ENCODE measurements at regions not wholly inside any gene's neighbourhood (a gene's known extent, or its start where the extent isn't known, plus 50 kb on each side); places are given as distances from the start of the nearest gene placed in this dataset.
"Not testable (repeated sequence)": the region's sequence is repeated elsewhere in the genome, so short reads cannot be mapped to it uniquely, and the experiment has no call there.

GRCh38 chr10:32140403-32140802 is 84.2 kb upstream of the KIF5B start:
- no peak for DNase-seq

GRCh38 chr10:32139223-32140073 is 83.2 kb upstream of the KIF5B start:
- DNase-seq = no peak

GRCh38 chr10:32136927-32137326 is 80.7 kb upstream of the KIF5B start:
- not testable (repeated sequence) for DNase-seq

- DNase-seq = not testable (repeated sequence)
These were observed 79.6 kb upstream of the KIF5B start for GRCh38 chr10:32135796-32136195.

- no peak for DNase-seq
These were observed 76.2 kb upstream of the KIF5B start for GRCh38 chr10:32132357-32132946.

- DNase-seq = no peak
These were observed 75.2 kb upstream of the KIF5B start for GRCh38 chr10:32131388-32131787.

GRCh38 chr10:32130788-32131187 is 74.6 kb upstream of the KIF5B start:
- no peak for DNase-seq

- DNase-seq = no peak
These were observed 68.8 kb upstream of the KIF5B start for GRCh38 chr10:32125023-32125422.

GRCh38 chr10:32123021-32123420 is 66.8 kb upstream of the KIF5B start:
- DNase-seq = no peak

GRCh38 chr10:32121648-32122047 is 65.4 kb upstream of the KIF5B start:
- DNase-seq = no peak

GRCh38 chr10:32120147-32120546 is 63.9 kb upstream of the KIF5B start:
- DNase-seq = no peak

- DNase-seq = no peak
These were observed 58.3 kb upstream of the KIF5B start for GRCh38 chr10:32114508-32114907.

GRCh38 chr10:32112055-32112454 is 55.8 kb upstream of the KIF5B start:
- no peak for DNase-seq

GRCh38 chr10:32111585-32111984 is 55.4 kb upstream of the KIF5B start:
- DNase-seq = no peak

- DNase-seq = no peak
These were observed 54.6 kb upstream of the KIF5B start for GRCh38 chr10:32110790-32111189.

GRCh38 chr10:32109603-32110002 is 53.4 kb upstream of the KIF5B start:
- no peak for DNase-seq
